Testis (tissue), 2 donors: ENCODE measurements at regions not wholly inside any gene's neighbourhood (a gene's known extent, or its start where the extent isn't known, plus 50 kb on each side); places are given as distances from the start of the nearest gene placed in this dataset.
"Not testable (repeated sequence)": the region's sequence is repeated elsewhere in the genome, so short reads cannot be mapped to it uniquely, and the experiment has no call there.

Source experiments
- POLR2A ChIP-seq: fragments of 450-650 bp; IDR thresholded peaks from one replicate; pipeline ENCODE4 v1.6.1; 2017; ENCODE audit warnings: antibody characterized with exemption, mild to moderate bottlenecking, moderate library complexity
- TF ChIP-seq, protein P1 (sequence below), 3 experiments: fragments of 450-650 bp in 2 of 3; fragments of 200-600 bp in 1 of 3; sonication (generic) in 1 of 3; IDR thresholded peaks; one replicate each; pipeline ENCODE4 v1.5.1; 2016 to 2019; ENCODE audit warnings: antibody characterized with exemption in 3 of 3, mild to moderate bottlenecking in 2 of 3, moderate library complexity in 1 of 3

DNA sequence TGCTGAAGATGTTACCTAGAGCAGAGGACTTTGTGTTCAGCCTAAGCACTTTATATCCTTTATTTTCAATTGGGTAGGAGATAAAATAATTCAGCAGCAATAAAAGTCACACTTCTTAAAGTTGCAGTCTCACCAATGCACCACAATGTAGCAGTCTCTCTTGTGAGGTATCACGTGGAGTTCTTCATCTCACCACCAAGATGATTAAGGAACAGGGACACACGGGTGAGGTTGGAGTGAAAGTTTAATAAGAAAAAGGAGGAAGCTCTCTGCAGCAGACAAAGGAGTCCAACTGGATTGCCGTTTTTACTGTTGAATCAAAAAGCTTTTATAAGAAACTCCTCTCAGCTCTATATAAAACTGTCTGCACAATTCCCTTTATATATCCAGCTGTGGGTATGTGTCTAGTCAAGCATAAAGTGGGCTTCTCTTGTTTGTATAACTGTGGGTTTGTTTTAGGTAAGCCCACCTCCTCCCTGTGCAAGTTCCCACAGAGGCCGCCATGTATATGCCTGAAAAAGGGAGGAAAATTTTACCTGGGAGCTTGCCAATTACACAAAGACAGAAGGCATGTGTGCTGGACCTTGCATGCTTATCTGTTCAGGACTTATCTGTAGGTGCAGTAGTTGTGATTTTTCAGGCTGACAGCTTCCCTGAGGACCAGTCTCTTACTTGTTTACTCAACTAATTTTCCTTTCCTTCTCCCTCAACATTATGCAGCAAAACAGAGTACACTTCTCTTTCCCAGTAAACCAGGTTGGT is 1497.2 kb upstream of the TPTE start:
- TF ChIP-seq POLR2A, result not testable (repeated sequence)
- TF ChIP-seq, protein P1, sequence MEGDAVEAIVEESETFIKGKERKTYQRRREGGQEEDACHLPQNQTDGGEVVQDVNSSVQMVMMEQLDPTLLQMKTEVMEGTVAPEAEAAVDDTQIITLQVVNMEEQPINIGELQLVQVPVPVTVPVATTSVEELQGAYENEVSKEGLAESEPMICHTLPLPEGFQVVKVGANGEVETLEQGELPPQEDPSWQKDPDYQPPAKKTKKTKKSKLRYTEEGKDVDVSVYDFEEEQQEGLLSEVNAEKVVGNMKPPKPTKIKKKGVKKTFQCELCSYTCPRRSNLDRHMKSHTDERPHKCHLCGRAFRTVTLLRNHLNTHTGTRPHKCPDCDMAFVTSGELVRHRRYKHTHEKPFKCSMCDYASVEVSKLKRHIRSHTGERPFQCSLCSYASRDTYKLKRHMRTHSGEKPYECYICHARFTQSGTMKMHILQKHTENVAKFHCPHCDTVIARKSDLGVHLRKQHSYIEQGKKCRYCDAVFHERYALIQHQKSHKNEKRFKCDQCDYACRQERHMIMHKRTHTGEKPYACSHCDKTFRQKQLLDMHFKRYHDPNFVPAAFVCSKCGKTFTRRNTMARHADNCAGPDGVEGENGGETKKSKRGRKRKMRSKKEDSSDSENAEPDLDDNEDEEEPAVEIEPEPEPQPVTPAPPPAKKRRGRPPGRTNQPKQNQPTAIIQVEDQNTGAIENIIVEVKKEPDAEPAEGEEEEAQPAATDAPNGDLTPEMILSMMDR (IDR thresholded peaks at IDR 0.05), result not testable (repeated sequence)
